ENCODE measurements at regions not wholly inside any gene's neighbourhood (a gene's known extent, or its start where the extent isn't known, plus 50 kb on each side); places are given as distances from the start of the nearest gene placed in this dataset.

GRCh38 chr3:14286887-14287500 lies 108.4 kb downstream of the LSM3 start:
- no peak for DNase-seq (ENCODE audit: low read depth in 2 of 2)

GRCh38 chr3:14288177-14288788 lies 109.7 kb downstream of the LSM3 start:
- DNase-seq (ENCODE audit: low read depth in 2 of 2) = no peak

GRCh38 chr3:14288833-14289451 lies 110.3 kb downstream of the LSM3 start:
- DNase-seq (ENCODE audit: low read depth in 2 of 2) = no peak

- no peak for DNase-seq (ENCODE audit: low read depth in 2 of 2)
Observed at GRCh38 chr3:14289590-14290461, 111.2 kb downstream of the LSM3 start.

GRCh38 chr3:14290631-14291385 lies 111.6 kb upstream of the SLC6A6 start:
- DNase-seq (ENCODE audit: low read depth in 2 of 2) = no peak

GRCh38 chr3:14295037-14295436 lies 107.4 kb upstream of the SLC6A6 start:
- no peak for DNase-seq (ENCODE audit: low read depth in 2 of 2)

- DNase-seq (ENCODE audit: low read depth in 2 of 2) = no peak
Observed at GRCh38 chr3:14295801-14296200, 106.6 kb upstream of the SLC6A6 start.

- no peak for DNase-seq (ENCODE audit: low read depth in 2 of 2)
Observed at GRCh38 chr3:14297305-14297704, 105.1 kb upstream of the SLC6A6 start.

GRCh38 chr3:14297784-14298236 lies 104.6 kb upstream of the SLC6A6 start:
- no peak for DNase-seq (ENCODE audit: low read depth in 2 of 2)

- DNase-seq (ENCODE audit: low read depth in 2 of 2) = no peak
Observed at GRCh38 chr3:14298442-14298841, 104.0 kb upstream of the SLC6A6 start.

GRCh38 chr3:14298991-14299555 lies 103.3 kb upstream of the SLC6A6 start:
- no peak for DNase-seq (ENCODE audit: low read depth in 2 of 2)

- DNase-seq (ENCODE audit: low read depth in 2 of 2) = no peak
Observed at GRCh38 chr3:14299767-14300166, 102.6 kb upstream of the SLC6A6 start.

- DNase-seq (ENCODE audit: low read depth in 2 of 2) = no peak
Observed at GRCh38 chr3:14300721-14301399, 101.5 kb upstream of the SLC6A6 start.

GRCh38 chr3:14301558-14301957 lies 100.8 kb upstream of the SLC6A6 start:
- no peak for DNase-seq (ENCODE audit: low read depth in 2 of 2)

GRCh38 chr3:14303336-14304100 lies 98.9 kb upstream of the SLC6A6 start:
- no peak for DNase-seq (ENCODE audit: low read depth in 2 of 2)

GRCh38 chr3:14304101-14305045 lies 98.0 kb upstream of the SLC6A6 start:
- DNase-seq (ENCODE audit: low read depth in 2 of 2) = no peak

GRCh38 chr3:14305324-14305723 lies 97.1 kb upstream of the SLC6A6 start:
- DNase-seq (ENCODE audit: low read depth in 2 of 2) = no peak

GRCh38 chr3:14306142-14306541 lies 96.3 kb upstream of the SLC6A6 start:
- no peak for DNase-seq (ENCODE audit: low read depth in 2 of 2)

Measured in stimulated activated CD4-positive, alpha-beta T cell treated with anti-CD3 and anti-CD28 coated beads, Interleukin-4, amount 100 ng/mL, for 48 hours (primary cell).